HepG2 (cell line): ENCODE measurements at regions not wholly inside any gene's neighbourhood (a gene's known extent, or its start where the extent isn't known, plus 50 kb on each side); places are given as distances from the start of the nearest gene placed in this dataset.

Experiments used
- ATAC-seq: fragments of 200-7000 bp; cut with Tn5 transposase; 3 replicates; pipeline ENCODE4 v1.9.1; 2020; ENCODE audit warnings: mild to moderate bottlenecking, moderate library complexity
- BruUV-seq: library from RNA; stranded (reverse); fragments of 400-500 nt; replicated peaks from 2 replicates; lab custom pipeline; 2021; lab: Mats Ljungman, UMichigan
- CTCF ChIA-PET: fragments of 300-600 bp; formaldehyde crosslinking; extraction: SDS; loops from one replicate; lab custom pipeline; 2021; ENCODE audit warnings: low total read pairs, inconsistent platforms, low intra/inter-chr PET ratio; lab: Yijun Ruan, JAX
- POLR2A ChIA-PET: fragments of 350-600 bp; sonication (Branson Sonifier 250); formaldehyde crosslinking; loops from one replicate; lab custom pipeline; 2020; ENCODE audit warnings: antibody characterized with exemption, inconsistent platforms; lab: Yijun Ruan, JAX
- DNase-seq: peaks from one replicate; pipeline ENCODE4 v3.0.0-alpha.2; 2015; ENCODE audit warnings: low spot score
- FAIRE-seq: peaks from 3 replicates; lab custom pipeline; 2011; peaks lifted over from hg19 to GRCh38; lab: Jason Lieb, UNC
- H2AFZ ChIP-seq: one replicate; pipeline ENCODE4 v1.6.1; 2011; ENCODE audit warnings: low read length, inconsistent platforms
- H3K27ac ChIP-seq: fragments of 300-600 bp; 3 replicates; pipeline ENCODE4 v1.8.0; 2011; ENCODE audit warnings: mixed run types, mild to moderate bottlenecking, mixed read lengths, low read length, inconsistent platforms; ENCODE audit not compliant: insufficient read depth; ENCODE audit errors: extremely low read length
- H3K27me3 ChIP-seq, 2 experiments: fragments of 200-600 bp in 1 of 2; 2 replicates in 1 of 2; 3 replicates in 1 of 2; pipeline versions ENCODE4 v1.6.0 to v1.8.0; 2011; ENCODE audit warnings: low read length in 2 of 2, mild to moderate bottlenecking in 2 of 2, moderate library complexity in 2 of 2, inconsistent platforms in 1 of 2; ENCODE audit not compliant: insufficient read depth in 2 of 2, control insufficient read depth in 1 of 2
- H3K36me3 ChIP-seq, 2 experiments: fragments of 200-600 bp in 1 of 2; replicated peaks in 1 of 2; 2 replicates in 1 of 2; 3 replicates in 1 of 2; pipeline versions ENCODE4 v1.5.1 to v1.8.0; 2011; ENCODE audit warnings: low read length in 2 of 2, inconsistent platforms in 1 of 2; ENCODE audit not compliant: insufficient read depth in 2 of 2, control insufficient read depth in 1 of 2
- H3K4me1 ChIP-seq: 2 replicates; pipeline ENCODE4 v1.5.1; 2012; ENCODE audit warnings: low read length, inconsistent platforms; ENCODE audit not compliant: insufficient read depth
- H3K4me2 ChIP-seq: 2 replicates; pipeline ENCODE4 v1.6.0; 2011; ENCODE audit warnings: low read depth, low read length, inconsistent platforms
- H3K4me3 ChIP-seq, 3 experiments: fragments of 200-600 bp in 1 of 3; sonication (generic), shearing (Covaris generic) in 1 of 3; replicated peaks in 1 of 3; 2 replicates each; pipeline ENCODE4 v1.5.1; 2011 to 2016; ENCODE audit warnings: low read length in 3 of 3, inconsistent platforms in 2 of 3, low read depth in 2 of 3, mild to moderate bottlenecking in 2 of 3, control low read depth in 1 of 3, mixed read lengths in 1 of 3; ENCODE audit not compliant: insufficient read depth in 1 of 3
- H3K79me2 ChIP-seq: one replicate; pipeline ENCODE4 v1.6.1; 2011; ENCODE audit warnings: low read length, inconsistent platforms; ENCODE audit not compliant: insufficient read depth
- H3K9ac ChIP-seq: 2 replicates; pipeline ENCODE4 v1.6.0; 2011; ENCODE audit warnings: mild to moderate bottlenecking, low read depth, low read length, inconsistent platforms; ENCODE audit not compliant: insufficient read depth
- H3K9me3 ChIP-seq: 2 replicates; pipeline ENCODE4 v1.5.1; 2012; ENCODE audit warnings: mild to moderate bottlenecking, low read length
- H4K20me1 ChIP-seq: 2 replicates; pipeline ENCODE4 v1.6.0; 2011; ENCODE audit warnings: inconsistent platforms, mild to moderate bottlenecking, low read length, moderate library complexity; ENCODE audit not compliant: insufficient read depth
- CENPX ChIP-seq: sonication (generic); formaldehyde crosslinking; IDR thresholded peaks from 2 replicates; pipeline ENCODE4 v1.9.0; 2021; ENCODE audit warnings: mild to moderate bottlenecking, missing genetic modification reagents, moderate library complexity
- E2F5 ChIP-seq: sonication (generic); formaldehyde crosslinking; conservative IDR thresholded peaks from 2 replicates; pipeline ENCODE4 v1.4.0; 2020; ENCODE audit warnings: missing genetic modification reagents
- HOXD1 ChIP-seq: sonication (generic); formaldehyde crosslinking; IDR thresholded peaks from 2 replicates; pipeline ENCODE4 v1.5.0; 2020; ENCODE audit warnings: missing genetic modification reagents
- KDM5B ChIP-seq: sonication (generic); formaldehyde crosslinking; IDR thresholded peaks from 2 replicates; pipeline ENCODE4 v1.4.0; 2020; ENCODE audit warnings: missing genetic modification reagents, mild to moderate bottlenecking, borderline replicate concordance
- KLF16 ChIP-seq, 2 experiments: sonication (generic) in 1 of 2; formaldehyde crosslinking in 1 of 2; IDR thresholded peaks; 2 replicates each; pipeline versions ENCODE4 v1.6.1 to v1.8.0; 2016 to 2023; ENCODE audit warnings: missing genetic modification reagents in 2 of 2, missing compliant biosample characterization in 1 of 2
- MBD4 ChIP-seq: IDR thresholded peaks from 2 replicates; pipeline ENCODE4 v1.6.1; 2012; ENCODE audit warnings: low read length, inconsistent platforms, borderline replicate concordance
- MIER2 ChIP-seq: IDR thresholded peaks from 2 replicates; pipeline ENCODE4 v1.6.1; 2016; ENCODE audit warnings: missing biosample characterization, missing genetic modification reagents
- MIER3 ChIP-seq: IDR thresholded peaks from 2 replicates; pipeline ENCODE4 v1.6.1; 2016; ENCODE audit warnings: missing compliant biosample characterization, borderline replicate concordance
- NR2C2 ChIP-seq: sonication (generic); formaldehyde crosslinking; IDR thresholded peaks from 2 replicates; pipeline ENCODE4 v1.4.0; 2020; ENCODE audit warnings: missing genetic modification reagents, mild to moderate bottlenecking, moderate library complexity, borderline replicate concordance
- PHF21A ChIP-seq: sonication (generic); formaldehyde crosslinking; IDR thresholded peaks from 2 replicates; pipeline ENCODE4 v1.5.0; 2020; ENCODE audit warnings: mild to moderate bottlenecking, missing genetic modification reagents
- TFAP4 ChIP-seq: sonication (generic); IDR thresholded peaks from 2 replicates; pipeline ENCODE4 v1.6.1; 2016; ENCODE audit warnings: low read depth, borderline replicate concordance
- TOPORS ChIP-seq: sonication (generic); formaldehyde crosslinking; IDR thresholded peaks from 2 replicates; pipeline ENCODE4 v1.8.0; 2023; ENCODE audit warnings: mild to moderate bottlenecking, missing genetic modification reagents
- ZNF101 ChIP-seq: sonication (generic); formaldehyde crosslinking; IDR thresholded peaks from 2 replicates; pipeline ENCODE4 v1.4.0; 2020; ENCODE audit warnings: mild to moderate bottlenecking, low read depth, missing genetic modification reagents, borderline replicate concordance
- ZNF496 ChIP-seq: sonication (generic); formaldehyde crosslinking; IDR thresholded peaks from 2 replicates; pipeline ENCODE4 v1.8.1; 2023; ENCODE audit warnings: mild to moderate bottlenecking, moderate library complexity, missing genetic modification reagents; ENCODE audit not compliant: insufficient replicate concordance
- ZSCAN20 ChIP-seq: sonication (generic); formaldehyde crosslinking; IDR thresholded peaks from 2 replicates; pipeline ENCODE4 v1.4.0; 2020; ENCODE audit warnings: missing genetic modification reagents, mild to moderate bottlenecking, borderline replicate concordance
- WGBS: methylation state at CpG from one replicate; pipeline ENCODE4 v1.1.6; 2017; ENCODE audit warnings: low lambda C conversion rate; 5-methylcytosine and 5-hydroxymethylcytosine counted together
- in situ Hi-C: cut with HindIII; loops from 2 replicates; pipeline ENCODE4 v1.10.0; 2017; ENCODE audit warnings: low pct_unique_long_range_greater_than_20kb; ENCODE audit not compliant: extremely low pct_ligation_motif_present
- intact Hi-C: fragments of 100-400 bp; cut with micrococcal nuclease; formaldehyde crosslinking; loops from one replicate; pipeline ENCODE4 v1.10.0; 2022; ENCODE audit not compliant: unreplicated experiment
- TF ChIP-seq, protein P1 (sequence below): IDR thresholded peaks from 2 replicates; pipeline ENCODE4 v1.6.1; 2016; ENCODE audit warnings: missing biosample characterization, missing genetic modification reagents, low read depth
- TF ChIP-seq, protein P2 (sequence below): fragments of 450-650 bp; IDR thresholded peaks from 2 replicates; pipeline ENCODE4 v1.6.1; 2017; ENCODE audit warnings: mild to moderate bottlenecking

DNA sequence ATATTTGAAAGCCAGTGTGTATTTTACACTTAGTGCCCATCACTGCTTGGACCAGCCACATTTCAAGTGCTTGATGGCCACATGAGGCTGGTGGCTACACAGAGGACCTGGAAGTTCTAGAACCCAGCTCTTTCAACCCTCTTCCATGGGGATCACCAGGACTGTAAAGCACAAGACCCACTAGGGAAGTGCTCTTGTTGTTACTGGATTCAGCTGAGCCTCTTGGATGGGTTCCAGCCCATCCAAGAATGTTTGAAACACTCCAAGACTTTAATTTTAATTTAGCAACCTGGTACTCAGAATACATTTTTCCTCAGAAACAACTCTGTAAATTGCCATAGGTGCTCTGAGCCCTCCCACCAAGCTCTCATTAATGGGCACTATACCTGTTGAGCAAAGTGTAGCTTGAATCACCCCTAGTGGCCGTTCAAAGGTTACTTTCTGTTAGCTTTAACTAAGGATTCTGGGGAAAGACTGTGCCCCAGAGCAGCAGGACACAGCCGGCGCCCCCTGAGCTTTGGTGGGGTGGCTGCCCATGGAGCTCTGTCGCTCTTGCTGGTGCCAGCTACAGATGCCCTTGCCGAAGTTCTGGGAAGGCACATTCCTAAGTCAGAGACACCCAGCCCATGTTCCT is 212.4 kb downstream of the HSD17B3 start:
- Histone ChIP-seq H3K4me3 (no peak overlapping the region), H3K4me2 (no peak overlapping the region), H3K9ac (no peak overlapping the region), H4K20me1 (no peaks in the 10 kb centered on the region), H3K36me3 (no peaks in the 10 kb centered on the region), H3K4me1 (peaks cover 16% of the 10 kb centered on the region), H3K27ac (no peak overlapping the region)
- no peak for FAIRE-seq
- TF ChIP-seq CENPX (CRISPR knock-in tag) (no peak), MBD4 (no peak), PHF21A (CRISPR knock-in tag) (no peak), TFAP4 (no peak), KDM5B (CRISPR knock-in tag) (no peak), MIER3 (CRISPR knock-in tag) (no peak), TOPORS (CRISPR knock-in tag) (no peak), NR2C2 (no peak), ZNF496 (CRISPR knock-in tag) (no peak), ZNF101 (CRISPR knock-in tag) (no peak), E2F5 (CRISPR knock-in tag) (no peak), HOXD1 (CRISPR knock-in tag) (no peak), KLF16 (CRISPR knock-in tag; IDR thresholded peaks at IDR 0.05) (no peak), ZSCAN20 (CRISPR knock-in tag) (no peak), MIER2 (CRISPR knock-in tag) (no peak)
- TF ChIP-seq, protein P1, sequence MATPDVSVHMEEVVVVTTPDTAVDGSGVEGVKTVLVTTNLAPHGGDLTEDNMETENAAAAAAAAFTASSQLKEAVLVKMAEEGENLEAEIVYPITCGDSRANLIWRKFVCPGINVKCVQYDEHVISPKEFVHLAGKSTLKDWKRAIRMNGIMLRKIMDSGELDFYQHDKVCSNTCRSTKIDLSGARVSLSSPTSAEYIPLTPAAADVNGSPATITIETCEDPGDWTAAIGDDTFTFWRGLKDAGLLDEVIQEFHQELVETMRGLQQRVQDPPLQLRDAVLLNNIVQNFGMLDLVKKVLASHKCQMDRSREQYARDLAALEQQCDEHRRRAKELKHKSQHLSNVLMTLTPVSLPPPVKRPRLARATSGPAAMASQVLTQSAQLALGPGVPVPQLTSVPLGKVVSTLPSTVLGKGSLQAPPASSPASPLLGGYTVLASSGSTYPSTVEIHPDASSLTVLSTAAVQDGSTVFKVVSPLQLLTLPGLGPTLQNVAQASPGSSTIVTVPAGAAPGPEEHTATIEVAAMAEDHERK: no peak
- TF ChIP-seq, protein P2, sequence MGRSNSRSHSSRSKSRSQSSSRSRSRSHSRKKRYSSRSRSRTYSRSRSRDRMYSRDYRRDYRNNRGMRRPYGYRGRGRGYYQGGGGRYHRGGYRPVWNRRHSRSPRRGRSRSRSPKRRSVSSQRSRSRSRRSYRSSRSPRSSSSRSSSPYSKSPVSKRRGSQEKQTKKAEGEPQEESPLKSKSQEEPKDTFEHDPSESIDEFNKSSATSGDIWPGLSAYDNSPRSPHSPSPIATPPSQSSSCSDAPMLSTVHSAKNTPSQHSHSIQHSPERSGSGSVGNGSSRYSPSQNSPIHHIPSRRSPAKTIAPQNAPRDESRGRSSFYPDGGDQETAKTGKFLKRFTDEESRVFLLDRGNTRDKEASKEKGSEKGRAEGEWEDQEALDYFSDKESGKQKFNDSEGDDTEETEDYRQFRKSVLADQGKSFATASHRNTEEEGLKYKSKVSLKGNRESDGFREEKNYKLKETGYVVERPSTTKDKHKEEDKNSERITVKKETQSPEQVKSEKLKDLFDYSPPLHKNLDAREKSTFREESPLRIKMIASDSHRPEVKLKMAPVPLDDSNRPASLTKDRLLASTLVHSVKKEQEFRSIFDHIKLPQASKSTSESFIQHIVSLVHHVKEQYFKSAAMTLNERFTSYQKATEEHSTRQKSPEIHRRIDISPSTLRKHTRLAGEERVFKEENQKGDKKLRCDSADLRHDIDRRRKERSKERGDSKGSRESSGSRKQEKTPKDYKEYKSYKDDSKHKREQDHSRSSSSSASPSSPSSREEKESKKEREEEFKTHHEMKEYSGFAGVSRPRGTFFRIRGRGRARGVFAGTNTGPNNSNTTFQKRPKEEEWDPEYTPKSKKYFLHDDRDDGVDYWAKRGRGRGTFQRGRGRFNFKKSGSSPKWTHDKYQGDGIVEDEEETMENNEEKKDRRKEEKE: no peak
- TF ChIP-seq, all 625 proteins: peak for 0
- Histone ChIP-seq H2AFZ (no peak overlapping the region), H3K9me3 (no peaks in the 10 kb centered on the region), H3K79me2 (no peaks in the 10 kb centered on the region), H3K27me3 (peaks cover 2 to 17% of the 10 kb centered on the region in 2 experiments; a peak in 2 of 5 replicates)
- intact Hi-C loops: no loop called here
- no peak for DNase-seq
- WGBS: 32% methylated on average over 3 of the region's 5 CpGs
- no TSS peak for BruUV-seq
- in situ Hi-C loops: no loop called here
- ChIA-PET CTCF (no interaction called here), POLR2A (no interaction called here)
- no peak for ATAC-seq
